OCI-LY7 (cell line): ENCODE measurements at regions not wholly inside any gene's neighbourhood (a gene's known extent, or its start where the extent isn't known, plus 50 kb on each side); places are given as distances from the start of the nearest gene placed in this dataset.
A peak's percentile ranks its signal among the peaks of the same experiment; 100 is the strongest.

ENCODE experiments used
- BruUV-seq: library from RNA; stranded (reverse); fragments of 400-500 nt; replicated peaks from 2 replicates; lab custom pipeline; 2021; lab: Mats Ljungman, UMichigan
- CTCF ChIA-PET: fragments of 300-600 bp; sonication (Branson Sonifier 250); formaldehyde crosslinking; loops from one replicate; lab custom pipeline; 2022; ENCODE audit warnings: antibody characterized with exemption; ENCODE audit not compliant: unreplicated experiment; lab: Charles Lee
- POLR2A ChIA-PET: fragments of 300-600 bp; sonication (Branson Sonifier 250); formaldehyde crosslinking; loops from one replicate; lab custom pipeline; 2022; ENCODE audit warnings: antibody characterized with exemption; lab: Charles Lee
- DNase-seq: peaks from one replicate; pipeline ENCODE4 v3.0.0-alpha.2; 2015; ENCODE audit warnings: low spot score
- H2AFZ ChIP-seq: fragments of 200-600 bp; sonication (generic), shearing (Covaris generic); 2 replicates; pipeline ENCODE4 v1.6.1; 2014; ENCODE audit warnings: mild to moderate bottlenecking, antibody characterized with exemption, low read length, moderate library complexity
- H3K27ac ChIP-seq: fragments of 200-600 bp; sonication (generic); 2 replicates; pipeline ENCODE4 v1.5.1; 2014; ENCODE audit warnings: mixed run types, low read depth, mild to moderate bottlenecking, moderate library complexity, low read length, inconsistent platforms; ENCODE audit not compliant: poor library complexity, severe bottlenecking
- H3K36me3 ChIP-seq: fragments of 200-600 bp; sonication (generic); 2 replicates; pipeline ENCODE4 v1.6.1; 2014; ENCODE audit warnings: mild to moderate bottlenecking, antibody characterized with exemption, low read length, moderate library complexity, mixed read lengths; ENCODE audit not compliant: insufficient read depth
- H3K4me1 ChIP-seq: fragments of 200-600 bp; sonication (generic); 2 replicates; pipeline ENCODE4 v1.5.1; 2014; ENCODE audit warnings: mild to moderate bottlenecking, low read length; ENCODE audit not compliant: insufficient read depth, poor library complexity, severe bottlenecking
- H3K4me2 ChIP-seq: fragments of 200-600 bp; sonication (generic); 2 replicates; pipeline ENCODE4 v1.6.1; 2014; ENCODE audit warnings: mild to moderate bottlenecking, low read length
- H3K4me3 ChIP-seq: fragments of 200-600 bp; sonication (generic); 2 replicates; pipeline ENCODE4 v1.5.1; 2014; ENCODE audit warnings: mild to moderate bottlenecking, low read depth, low read length; ENCODE audit not compliant: poor library complexity, severe bottlenecking
- H3K79me2 ChIP-seq: fragments of 200-600 bp; sonication (generic); 2 replicates; pipeline ENCODE4 v1.6.1; 2016; ENCODE audit warnings: low read depth, mild to moderate bottlenecking, low read length, moderate library complexity, mixed read lengths; ENCODE audit not compliant: insufficient read depth
- H3K9me2 ChIP-seq: fragments of 200-600 bp; sonication (generic); 2 replicates; pipeline ENCODE4 v1.6.1; 2016; ENCODE audit warnings: mild to moderate bottlenecking, low read length, mixed read lengths; ENCODE audit not compliant: insufficient read depth
- H3K9me3 ChIP-seq: fragments of 200-600 bp; sonication (generic); 2 replicates; pipeline ENCODE4 v1.6.1; 2014; ENCODE audit warnings: mild to moderate bottlenecking, mixed run types, low read length, mixed read lengths
- H4K20me1 ChIP-seq: fragments of 200-600 bp; sonication (generic); 2 replicates; pipeline ENCODE4 v1.6.1; 2014; ENCODE audit warnings: mild to moderate bottlenecking, antibody characterized with exemption, low read length, moderate library complexity, mixed read lengths; ENCODE audit not compliant: insufficient read depth
- CTCF ChIP-seq: fragments of 200-600 bp; sonication (generic); conservative IDR thresholded peaks from 2 replicates; pipeline ENCODE4 v1.5.1; 2014; ENCODE audit warnings: mild to moderate bottlenecking, antibody characterized with exemption, low read length, moderate library complexity, mixed read lengths
- EZH2phosphoT487 ChIP-seq: fragments of 200-600 bp; sonication (generic); IDR thresholded peaks from 2 replicates; pipeline ENCODE4 v1.6.1; 2018; ENCODE audit warnings: low read depth, borderline replicate concordance, mild to moderate bottlenecking, mixed run types, antibody characterized with exemption, low read length, moderate library complexity, mixed read lengths
- intact Hi-C: fragments of 100-400 bp; cut with micrococcal nuclease; formaldehyde crosslinking; loops from one replicate; pipeline ENCODE4 v1.10.0; 2022; ENCODE audit not compliant: unreplicated experiment

GRCh38 chr12:58196971-58197370 lies 255.6 kb downstream of the ATP23 start:
- H4K20me1 ChIP-seq: no peaks in the 10 kb centered on the region
- POLR2A ChIA-PET: no interaction called here
- no peaks in the 10 kb centered on the region for H3K9me3 ChIP-seq
- no peaks in the 10 kb centered on the region for H3K4me1 ChIP-seq
- no TSS peak for BruUV-seq
- CTCF ChIA-PET: no interaction called here
- H3K79me2 ChIP-seq: no peaks in the 10 kb centered on the region
- no peak overlapping the region for H3K4me2 ChIP-seq
- no peak overlapping the region for H3K27ac ChIP-seq
- no peaks in the 10 kb centered on the region for H3K36me3 ChIP-seq
- H3K4me3 ChIP-seq: no peak overlapping the region
- no peak overlapping the region for H2AFZ ChIP-seq
- TF ChIP-seq EZH2phosphoT487 (no peak), CTCF (no peak)
- intact Hi-C loops: no loop called here
- no peaks in the 10 kb centered on the region for H3K9me2 ChIP-seq
- no peak for DNase-seq

GRCh38 chr12:58202933-58203718 lies 261.8 kb downstream of the ATP23 start:
- intact Hi-C loops: no loop called here
- Histone ChIP-seq H3K79me2 (no peaks in the 10 kb centered on the region), H4K20me1 (no peaks in the 10 kb centered on the region), H2AFZ (peak overlapping the region; percentile 69), H3K4me3 (no peak overlapping the region), H3K36me3 (no peaks in the 10 kb centered on the region), H3K4me2 (peak overlapping the region; percentile 54), H3K9me2 (no peaks in the 10 kb centered on the region), H3K4me1 (peaks cover 16% of the 10 kb centered on the region), H3K27ac (no peak overlapping the region), H3K9me3 (no peaks in the 10 kb centered on the region)
- no TSS peak for BruUV-seq
- DNase-seq: peak; percentile 77
- TF ChIP-seq EZH2phosphoT487 (no peak), CTCF (no peak)
- POLR2A ChIA-PET: interaction anchor here (0.6 to 0.7 kb wide), 3 partner anchors 11 to 81 kb away, joined by 3 read pairs; no protein-coding TSS in a partner anchor
- CTCF ChIA-PET: no interaction called here

- Histone ChIP-seq H3K4me1 (peaks cover 16% of the 10 kb centered on the region), H3K4me2 (no peak overlapping the region), H2AFZ (peak overlapping the region; percentile 69), H3K9me2 (no peaks in the 10 kb centered on the region), H3K9me3 (no peaks in the 10 kb centered on the region), H4K20me1 (no peaks in the 10 kb centered on the region), H3K36me3 (no peaks in the 10 kb centered on the region), H3K79me2 (no peaks in the 10 kb centered on the region), H3K27ac (no peak overlapping the region), H3K4me3 (no peak overlapping the region)
- intact Hi-C loops: no loop called here
- ChIA-PET CTCF (no interaction called here), POLR2A (interaction anchor here (0.7 kb wide), 1 partner anchor 10 kb away, joined by 3 read pairs; no protein-coding TSS in a partner anchor)
- TF ChIP-seq EZH2phosphoT487 (no peak), CTCF (no peak)
- BruUV-seq: no TSS peak
- no peak for DNase-seq
Observed at GRCh38 chr12:58204071-58204470, 262.7 kb downstream of the ATP23 start.
